PC-3 (cell line): ENCODE measurements at regions not wholly inside any gene's neighbourhood (a gene's known extent, or its start where the extent isn't known, plus 50 kb on each side); places are given as distances from the start of the nearest gene placed in this dataset.

Source experiments
- CTCF ChIP-seq: fragments of 300-600 bp; sonication (generic); conservative IDR thresholded peaks from 2 replicates; pipeline ENCODE4 v1.5.1; 2017; ENCODE audit warnings: antibody characterized with exemption, low read depth, mild to moderate bottlenecking, low read length
- EZH2 ChIP-seq: fragments of 300-600 bp; sonication (generic); IDR thresholded peaks from one replicate; pipeline ENCODE4 v1.6.1; 2017; ENCODE audit warnings: antibody characterized with exemption, mild to moderate bottlenecking, low read length; ENCODE audit not compliant: unreplicated experiment

DNA sequence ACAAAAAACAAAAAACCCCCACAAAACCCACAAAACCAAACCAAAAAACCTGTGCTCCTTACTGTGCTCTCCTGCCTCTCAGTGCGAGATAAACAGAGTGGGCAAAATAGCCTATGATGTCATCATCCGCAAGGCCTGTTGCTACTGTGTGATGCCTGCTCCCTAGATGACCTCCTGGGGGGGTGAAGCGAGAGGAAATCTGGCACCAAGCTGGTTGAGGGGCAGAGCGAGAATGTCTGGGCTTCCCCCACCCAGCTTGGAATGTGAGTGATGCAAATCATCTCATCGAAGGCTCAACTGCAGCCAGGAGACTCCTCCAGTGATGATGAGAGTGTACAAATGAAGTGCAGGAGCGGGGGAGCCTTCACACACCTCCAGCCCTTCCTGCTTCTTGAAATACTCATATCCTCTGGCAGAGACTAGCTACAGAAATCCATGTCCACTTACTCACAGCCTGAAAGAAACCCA is 57.7 kb upstream of the MAP4K3 start:
- no peak for TF ChIP-seq CTCF
- TF ChIP-seq EZH2, result no peak
